ENCODE measurements at regions not wholly inside any gene's neighbourhood (a gene's known extent, or its start where the extent isn't known, plus 50 kb on each side); places are given as distances from the start of the nearest gene placed in this dataset.

DNA sequence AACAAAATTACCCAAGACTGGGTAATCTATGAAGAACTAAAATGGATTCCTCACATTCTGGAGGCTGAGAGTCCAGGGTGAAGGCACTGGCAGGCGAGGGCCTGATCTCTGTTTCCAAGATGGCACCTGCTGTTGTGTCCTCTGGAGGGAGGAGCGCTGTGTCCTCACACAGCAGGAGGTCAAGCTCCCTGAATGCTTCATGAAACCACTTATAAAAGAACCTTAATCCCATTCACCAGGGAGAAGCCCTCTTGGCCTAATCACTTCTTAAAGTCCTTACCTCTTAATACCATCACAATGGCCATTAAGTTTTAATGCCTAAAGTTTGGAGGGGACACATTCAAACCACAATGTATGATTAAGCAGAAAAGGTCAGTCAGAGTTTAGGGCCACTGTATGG lies 172.4 kb downstream of the EMP1 start:
- intact Hi-C loops (cut with micrococcal nuclease; ENCODE audit: unreplicated experiment), result loop anchor here (10.0 kb wide), 1 partner anchor 366 kb away; no protein-coding TSS in a partner anchor
- FAIRE-seq (no peak), DNase-seq (ENCODE audit: low spot score) (no peak), ATAC-seq (no peak)
- no peaks in the 10 kb centered on the region for H4K20me1 ChIP-seq (ENCODE audit: insufficient read depth, low read length)
- H3K4me3 ChIP-seq (replicated peaks in 1 of 3; ENCODE audit: insufficient read depth in 1 of 3, low read depth in 2 of 3, low read length in 3 of 3), result no peak overlapping the region
- H3K9ac ChIP-seq (ENCODE audit: insufficient read depth, low read depth, low read length), result no peak overlapping the region
- POLR2A ChIA-PET, result no interaction called here
- no peaks in the 10 kb centered on the region for H3K36me3 ChIP-seq (replicated peaks in 1 of 2; ENCODE audit: control insufficient read depth in 1 of 2, insufficient read depth in 2 of 2, low read length in 2 of 2)
- no peaks in the 10 kb centered on the region for H3K79me2 ChIP-seq (ENCODE audit: insufficient read depth, low read length)
- TF ChIP-seq KDM4B (CRISPR knock-in tag; IDR thresholded peaks at IDR 0.05), result no peak
- TF ChIP-seq AKAP8 (CRISPR knock-in tag; IDR thresholded peaks at IDR 0.05), result no peak
- TF ChIP-seq ZNF563 (CRISPR knock-in tag; IDR thresholded peaks at IDR 0.05), result no peak
- TF ChIP-seq ZHX1 (CRISPR knock-in tag; IDR thresholded peaks at IDR 0.05; ENCODE audit: low read depth), result no peak
- no peak for TF ChIP-seq NR2F1 (CRISPR knock-in tag; IDR thresholded peaks at IDR 0.05)
- TF ChIP-seq ZNF24 (IDR thresholded peaks at IDR 0.05), result no peak
- no peak for TF ChIP-seq ZNF253 (CRISPR knock-in tag; IDR thresholded peaks at IDR 0.05; ENCODE audit: borderline replicate concordance)
- TF ChIP-seq, protein P1, sequence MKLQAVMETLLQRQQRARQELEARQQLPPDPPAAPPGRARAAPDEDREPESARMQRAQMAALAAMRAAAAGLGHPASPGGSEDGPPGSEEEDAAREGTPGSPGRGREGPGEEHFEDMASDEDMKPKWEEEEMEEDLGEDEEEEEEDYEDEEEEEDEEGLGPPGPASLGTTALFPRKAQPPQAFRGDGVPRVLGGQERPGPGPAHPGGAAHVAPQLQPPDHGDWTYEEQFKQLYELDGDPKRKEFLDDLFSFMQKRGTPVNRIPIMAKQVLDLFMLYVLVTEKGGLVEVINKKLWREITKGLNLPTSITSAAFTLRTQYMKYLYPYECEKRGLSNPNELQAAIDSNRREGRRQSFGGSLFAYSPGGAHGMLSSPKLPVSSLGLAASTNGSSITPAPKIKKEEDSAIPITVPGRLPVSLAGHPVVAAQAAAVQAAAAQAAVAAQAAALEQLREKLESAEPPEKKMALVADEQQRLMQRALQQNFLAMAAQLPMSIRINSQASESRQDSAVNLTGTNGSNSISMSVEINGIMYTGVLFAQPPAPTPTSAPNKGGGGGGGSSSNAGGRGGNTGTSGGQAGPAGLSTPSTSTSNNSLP (IDR thresholded peaks at IDR 0.05; ENCODE audit: low read depth, low read length), result no peak
- TF ChIP-seq ZNF333 (CRISPR knock-in tag; IDR thresholded peaks at IDR 0.05; ENCODE audit: borderline replicate concordance), result no peak
- no peak for TF ChIP-seq RNF2 (conservative IDR thresholded peaks at IDR 0.05; ENCODE audit: low read depth)
- TF ChIP-seq HIC2 (CRISPR knock-in tag; IDR thresholded peaks at IDR 0.05; ENCODE audit: low read depth), result no peak
- no peak for TF ChIP-seq HCFC1 (IDR thresholded peaks at IDR 0.05; ENCODE audit: low read depth, low read length)
- TF ChIP-seq BRCA1 (CRISPR knock-in tag; IDR thresholded peaks at IDR 0.05), result no peak
- H3K9me3 ChIP-seq (ENCODE audit: low read length), result no peaks in the 10 kb centered on the region
- no peak overlapping the region for H3K27ac ChIP-seq (ENCODE audit: extremely low read length, insufficient read depth, low read length)
- H3K4me1 ChIP-seq (ENCODE audit: insufficient read depth, low read length), result no peaks in the 10 kb centered on the region
- no peak overlapping the region for H3K4me2 ChIP-seq (ENCODE audit: low read depth, low read length)
- H2AFZ ChIP-seq (ENCODE audit: low read length), result no peak overlapping the region
- BruUV-seq (replicated peaks), result no TSS peak
- WGBS (ENCODE audit: low lambda C conversion rate), result 20% methylated on average over 2 of the region's 2 CpGs
- CTCF ChIA-PET (ENCODE audit: low intra/inter-chr PET ratio, low total read pairs), result no interaction called here
- peaks cover 0 to 3% of the 10 kb centered on the region in 2 experiments; a peak in 1 of 5 replicates for H3K27me3 ChIP-seq (ENCODE audit: control insufficient read depth in 1 of 2, insufficient read depth in 2 of 2, low read length in 2 of 2)
- in situ Hi-C loops (cut with HindIII; ENCODE audit: extremely low pct_ligation_motif_present, low pct_unique_long_range_greater_than_20kb), result loop anchor here (25.0 kb wide), 1 partner anchor 793 kb away; no protein-coding TSS in a partner anchor

Data from HepG2 (cell line).